Upper lobe of right lung (tissue), 1 donor: ENCODE measurements at regions not wholly inside any gene's neighbourhood (a gene's known extent, or its start where the extent isn't known, plus 50 kb on each side); places are given as distances from the start of the nearest gene placed in this dataset.

ENCODE experiments used
- ATAC-seq: fragments of 200-7000 bp; cut with Tn5 transposase; one replicate; pipeline ENCODE4 v1.9.1; 2020; ENCODE audit warnings: mild to moderate bottlenecking, moderate library complexity
- DNase-seq: peaks from one replicate; pipeline ENCODE4 v3.0.0-alpha.2; 2020
- H3K27ac ChIP-seq: fragments of 200-600 bp; one replicate; pipeline ENCODE4 v1.8.0; 2022
- H3K27me3 ChIP-seq: fragments of 200-600 bp; one replicate; pipeline ENCODE4 v1.8.0; 2022; ENCODE audit warnings: mild to moderate bottlenecking
- H3K36me3 ChIP-seq: fragments of 200-600 bp; one replicate; pipeline ENCODE4 v1.8.0; 2022
- H3K4me1 ChIP-seq: fragments of 200-600 bp; one replicate; pipeline ENCODE4 v1.8.0; 2022
- H3K4me3 ChIP-seq: fragments of 200-600 bp; one replicate; pipeline ENCODE4 v1.8.0; 2022; ENCODE audit warnings: mild to moderate bottlenecking
- H3K9me3 ChIP-seq: fragments of 200-600 bp; one replicate; pipeline ENCODE4 v1.8.0; 2022
- CTCF ChIP-seq: fragments of 200-600 bp; IDR thresholded peaks from one replicate; pipeline ENCODE4 v1.8.0; 2022; ENCODE audit warnings: antibody characterized with exemption
- intact Hi-C: fragments of 100-400 bp; cut with DNase I; formaldehyde crosslinking; loops from one replicate; pipeline ENCODE4 v1.11.0; 2022
- donor health status: DM: no; HTN: yes; CAD: no; lungs with severe emphysema.

GRCh38 chr20:1779567-1779966 lies 115.6 kb upstream of the SIRPA start:
- Histone ChIP-seq H3K4me1 (peaks cover 14% of the 10 kb centered on the region), H3K9me3 (no peaks in the 10 kb centered on the region), H3K36me3 (no peaks in the 10 kb centered on the region), H3K27me3 (peaks cover 18% of the 10 kb centered on the region), H3K4me3 (no peak overlapping the region), H3K27ac (no peak overlapping the region)
- DNase-seq (no peak), ATAC-seq (no peak)
- TF ChIP-seq CTCF = no peak
- intact Hi-C loops = no loop called here

- intact Hi-C loops = no loop called here
- TF ChIP-seq CTCF = no peak
- Histone ChIP-seq H3K27me3 (peaks cover 10% of the 10 kb centered on the region), H3K4me1 (peaks cover 14% of the 10 kb centered on the region), H3K36me3 (no peaks in the 10 kb centered on the region), H3K9me3 (no peaks in the 10 kb centered on the region), H3K4me3 (no peak overlapping the region), H3K27ac (no peak overlapping the region)
- ATAC-seq (no peak), DNase-seq (no peak)
Measured at GRCh38 chr20:1778338-1778737, 116.9 kb upstream of the SIRPA start.

GRCh38 chr20:1777476-1777820 lies 117.8 kb upstream of the SIRPA start:
- Histone ChIP-seq H3K27me3 (peaks cover 4% of the 10 kb centered on the region), H3K4me1 (peaks cover 14% of the 10 kb centered on the region), H3K27ac (no peak overlapping the region), H3K9me3 (no peaks in the 10 kb centered on the region), H3K36me3 (no peaks in the 10 kb centered on the region), H3K4me3 (peak overlapping the region; percentile 58)
- intact Hi-C loops = no loop called here
- DNase-seq = no peak
- ATAC-seq = no peak
- TF ChIP-seq CTCF = no peak

GRCh38 chr20:1776681-1777475 lies 118.3 kb upstream of the SIRPA start:
- Histone ChIP-seq H3K4me1 (peaks cover 14% of the 10 kb centered on the region), H3K9me3 (no peaks in the 10 kb centered on the region), H3K4me3 (peak overlapping the region; percentile 58), H3K36me3 (no peaks in the 10 kb centered on the region), H3K27ac (no peak overlapping the region), H3K27me3 (peaks cover under 1% of the 10 kb centered on the region)
- TF ChIP-seq CTCF = peak; percentile 82
- intact Hi-C loops = no loop called here
- ATAC-seq (peak; percentile 96), DNase-seq (peak; percentile 90)

- intact Hi-C loops = no loop called here
- H3K36me3 ChIP-seq = no peaks in the 10 kb centered on the region
- no peak for TF ChIP-seq CTCF
Measured at GRCh38 chr20:1775117-1775516, 117.5 kb upstream of the SIRPG start.

More at GRCh38 chr20:1775117-1775516, 117.5 kb upstream of the SIRPG start:
- DNase-seq = no peak
- Histone ChIP-seq H3K9me3 (no peaks in the 10 kb centered on the region), H3K4me3 (no peak overlapping the region), H3K4me1 (peaks cover 14% of the 10 kb centered on the region), H3K27me3 (no peaks in the 10 kb centered on the region), H3K27ac (no peak overlapping the region)
- ATAC-seq = no peak
